Natural killer cell (primary cell): ENCODE measurements at regions not wholly inside any gene's neighbourhood (a gene's known extent, or its start where the extent isn't known, plus 50 kb on each side); places are given as distances from the start of the nearest gene placed in this dataset.

Source experiments
- ATAC-seq, 3 donors: fragments of 150-1000 bp in 2 of 3; fragments of 200-7000 bp in 1 of 3; cut with Tn5 transposase; 1 replicate in 1 of 3; 2 replicates in 2 of 3; pipeline ENCODE4 v1.10.0; 2021; ENCODE audit warnings: mild to moderate bottlenecking in 2 of 3, moderate library complexity in 2 of 3
- DNase-seq, 2 donors: peaks; one replicate each; pipeline versions ENCODE4 v3.0.0 to v3.0.0-alpha.2; 2013 to 2021; ENCODE audit warnings: mixed read lengths in 1 of 2
- H3K27ac ChIP-seq: one replicate; pipeline ENCODE4 v1.5.1; 2013; ENCODE audit warnings: mild to moderate bottlenecking, low read length
- H3K27me3 ChIP-seq: one replicate; pipeline ENCODE4 v1.6.1; 2013; ENCODE audit warnings: low read length; ENCODE audit not compliant: control insufficient read depth, insufficient read depth
- H3K36me3 ChIP-seq: one replicate; pipeline ENCODE4 v1.6.1; 2013; ENCODE audit warnings: low read length; ENCODE audit not compliant: control insufficient read depth, insufficient read depth
- H3K4me1 ChIP-seq: one replicate; pipeline ENCODE4 v1.6.1; 2013; ENCODE audit warnings: low read length; ENCODE audit not compliant: control insufficient read depth, insufficient read depth
- H3K4me3 ChIP-seq: one replicate; pipeline ENCODE4 v1.5.1; 2013; ENCODE audit warnings: low read length
- H3K9me3 ChIP-seq: one replicate; pipeline ENCODE4 v1.6.1; 2013; ENCODE audit warnings: low read length; ENCODE audit not compliant: control insufficient read depth, insufficient read depth
- H3K27ac Mint-ChIP-seq, 2 donors: one replicate each; pipeline ENCODE4 v1.8.0; 2022; ENCODE audit warnings: mild to moderate bottlenecking in 2 of 2, mixed read lengths in 2 of 2, moderate library complexity in 1 of 2
- H3K27me3 Mint-ChIP-seq, 2 donors: one replicate each; pipeline ENCODE4 v1.8.0; 2022; ENCODE audit warnings: low read depth in 2 of 2, mixed read lengths in 2 of 2
- H3K36me3 Mint-ChIP-seq: one replicate; pipeline ENCODE4 v1.8.0; 2022; ENCODE audit warnings: mixed read lengths
- H3K4me1 Mint-ChIP-seq, 2 donors: one replicate each; pipeline ENCODE4 v1.8.0; 2022; ENCODE audit warnings: mixed read lengths in 2 of 2
- H3K4me3 Mint-ChIP-seq: one replicate; pipeline ENCODE4 v1.8.0; 2022; ENCODE audit warnings: mild to moderate bottlenecking, moderate library complexity, mixed read lengths
- H3K9me3 Mint-ChIP-seq, 2 donors: one replicate each; pipeline ENCODE4 v1.8.0; 2022; ENCODE audit warnings: mixed read lengths in 2 of 2
- WGBS: methylation state at CpG from one replicate; pipeline ENCODE4 v1.1.7; 2013; ENCODE audit warnings: missing lambda C conversion rate; ENCODE audit not compliant: insufficient coverage; 5-methylcytosine and 5-hydroxymethylcytosine counted together
- intact Hi-C: fragments of 100-400 bp; cut with micrococcal nuclease; formaldehyde crosslinking; loops from one replicate; pipeline ENCODE4 v1.14.2; 2022
- TF ChIP-seq, protein P1 (sequence below): fragments of 200-600 bp; IDR thresholded peaks from one replicate; pipeline ENCODE4 v1.8.0; 2022; ENCODE audit warnings: antibody characterized with exemption

DNA sequence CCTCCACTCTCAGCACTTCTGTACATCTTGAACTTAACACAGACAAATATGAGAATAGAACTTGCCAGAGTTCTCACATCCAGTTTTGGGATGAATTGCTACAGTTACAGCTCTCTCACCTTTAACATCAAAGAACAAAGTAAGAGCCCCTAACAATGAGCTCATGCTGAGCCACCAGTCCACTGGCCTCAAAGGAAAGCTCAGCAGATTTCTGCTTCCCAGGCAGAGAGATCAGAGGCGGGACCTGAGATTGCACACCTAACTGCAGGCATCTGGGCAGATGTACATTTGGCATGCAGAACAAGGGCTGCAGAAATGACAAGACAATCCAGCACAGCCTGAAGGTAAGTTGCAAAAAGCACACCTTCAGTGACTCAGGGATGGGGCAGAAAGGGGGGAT lies 300.9 kb downstream of the MRPS30 start:
- TF ChIP-seq, protein P1, sequence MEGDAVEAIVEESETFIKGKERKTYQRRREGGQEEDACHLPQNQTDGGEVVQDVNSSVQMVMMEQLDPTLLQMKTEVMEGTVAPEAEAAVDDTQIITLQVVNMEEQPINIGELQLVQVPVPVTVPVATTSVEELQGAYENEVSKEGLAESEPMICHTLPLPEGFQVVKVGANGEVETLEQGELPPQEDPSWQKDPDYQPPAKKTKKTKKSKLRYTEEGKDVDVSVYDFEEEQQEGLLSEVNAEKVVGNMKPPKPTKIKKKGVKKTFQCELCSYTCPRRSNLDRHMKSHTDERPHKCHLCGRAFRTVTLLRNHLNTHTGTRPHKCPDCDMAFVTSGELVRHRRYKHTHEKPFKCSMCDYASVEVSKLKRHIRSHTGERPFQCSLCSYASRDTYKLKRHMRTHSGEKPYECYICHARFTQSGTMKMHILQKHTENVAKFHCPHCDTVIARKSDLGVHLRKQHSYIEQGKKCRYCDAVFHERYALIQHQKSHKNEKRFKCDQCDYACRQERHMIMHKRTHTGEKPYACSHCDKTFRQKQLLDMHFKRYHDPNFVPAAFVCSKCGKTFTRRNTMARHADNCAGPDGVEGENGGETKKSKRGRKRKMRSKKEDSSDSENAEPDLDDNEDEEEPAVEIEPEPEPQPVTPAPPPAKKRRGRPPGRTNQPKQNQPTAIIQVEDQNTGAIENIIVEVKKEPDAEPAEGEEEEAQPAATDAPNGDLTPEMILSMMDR = no peak
- WGBS = 75% methylated on average over 1 of the region's 1 CpG
- no peak overlapping the region for H3K4me3 ChIP-seq
- H3K36me3 ChIP-seq = no peaks in the 10 kb centered on the region
- no peak overlapping the region for H3K27ac ChIP-seq
- H3K4me1 Mint-ChIP-seq = no peaks in the 10 kb centered on the region
- H3K27me3 ChIP-seq = no peaks in the 10 kb centered on the region
- no peaks in the 10 kb centered on the region for H3K4me1 ChIP-seq
- peaks cover 16% of the 10 kb centered on the region for H3K36me3 Mint-ChIP-seq
- no peak for DNase-seq
- no peak for ATAC-seq
- H3K4me3 Mint-ChIP-seq = no peak overlapping the region
- H3K9me3 ChIP-seq = peaks cover 3% of the 10 kb centered on the region
- H3K27ac Mint-ChIP-seq = no peak overlapping the region
- intact Hi-C loops = no loop called here
- H3K9me3 Mint-ChIP-seq = peaks cover 10 to 25% of the 10 kb centered on the region in 2 donors
- H3K27me3 Mint-ChIP-seq = no peaks in the 10 kb centered on the region

DNA sequence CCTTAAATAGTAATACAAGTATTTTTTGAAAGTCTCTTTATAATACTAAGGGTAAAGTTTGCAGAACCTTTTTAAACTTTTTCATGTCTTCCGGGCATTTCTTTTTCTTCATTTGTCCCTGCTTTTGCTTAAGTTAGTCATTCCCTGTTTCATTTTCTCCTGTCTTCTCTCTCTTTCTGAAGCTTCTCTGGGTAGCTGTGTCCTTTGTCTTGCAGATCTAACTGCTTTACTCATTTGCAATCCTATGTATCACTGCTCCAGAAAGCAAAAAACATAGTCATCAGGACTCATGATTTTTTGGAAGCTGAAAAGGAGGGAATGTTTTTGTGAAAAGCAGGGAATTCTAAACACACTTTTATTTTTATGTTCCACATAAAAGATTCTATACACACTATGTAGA lies 301.7 kb downstream of the MRPS30 start:
- no peak overlapping the region for H3K4me3 Mint-ChIP-seq
- H3K27me3 Mint-ChIP-seq = no peaks in the 10 kb centered on the region
- H3K27ac Mint-ChIP-seq = no peak overlapping the region
- H3K9me3 Mint-ChIP-seq = peaks cover 10 to 26% of the 10 kb centered on the region in 2 donors
- TF ChIP-seq, protein P1 = no peak
- WGBS = 94% methylated on average over 1 of the region's 1 CpG
- Histone ChIP-seq H3K27ac (no peak overlapping the region), H3K36me3 (no peaks in the 10 kb centered on the region), H3K4me1 (no peaks in the 10 kb centered on the region), H3K27me3 (no peaks in the 10 kb centered on the region), H3K9me3 (peaks cover 3% of the 10 kb centered on the region), H3K4me3 (no peak overlapping the region)
- ATAC-seq (no peak), DNase-seq (no peak)
- no peaks in the 10 kb centered on the region for H3K4me1 Mint-ChIP-seq
- intact Hi-C loops = no loop called here
- H3K36me3 Mint-ChIP-seq = peaks cover 12% of the 10 kb centered on the region

DNA sequence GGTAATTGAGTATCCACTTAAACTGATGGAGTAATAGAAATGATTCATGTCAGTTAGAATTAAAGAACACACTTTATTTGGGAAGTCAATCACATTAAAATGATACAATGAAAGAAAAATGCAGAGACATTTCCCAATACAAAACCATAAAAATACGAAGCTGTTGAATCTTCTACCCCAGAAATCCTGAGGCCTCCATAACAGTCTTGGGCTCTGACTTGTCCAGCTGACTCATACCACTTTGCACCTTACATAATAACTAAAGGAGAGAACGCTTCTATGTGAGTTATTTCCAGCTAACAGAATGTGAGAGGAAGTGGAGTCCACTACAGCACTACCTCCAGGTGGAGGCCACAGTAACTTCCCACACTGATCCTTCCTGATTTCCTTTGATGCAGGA lies 305.0 kb downstream of the MRPS30 start:
- peaks cover 14% of the 10 kb centered on the region for H3K36me3 Mint-ChIP-seq

DNA sequence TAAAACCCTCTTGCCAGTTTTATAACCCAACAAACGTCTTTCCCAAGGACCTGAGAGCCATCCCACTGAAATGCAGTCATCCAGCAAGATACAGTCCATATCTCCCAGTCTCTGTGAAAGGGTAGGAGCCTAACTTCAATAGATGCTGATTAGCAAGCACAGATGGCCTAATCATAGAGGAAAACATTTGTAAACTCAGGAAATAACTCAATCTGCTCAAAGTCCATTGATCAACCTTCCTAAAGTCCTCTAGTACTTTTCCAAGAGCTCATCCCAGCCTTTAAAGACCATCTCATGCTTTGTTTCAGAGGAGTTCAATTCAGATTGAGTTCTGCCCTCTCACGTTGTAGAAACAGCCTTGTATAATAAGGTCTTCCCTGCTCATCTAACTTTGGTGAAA lies 324.2 kb downstream of the MRPS30 start:
- intact Hi-C loops = no loop called here
- 49% methylated on average over 2 of the region's 2 CpGs for WGBS
- DNase-seq (no peak), ATAC-seq (no peak)
- Histone ChIP-seq H3K4me1 (no peaks in the 10 kb centered on the region), H3K36me3 (no peaks in the 10 kb centered on the region), H3K27me3 (no peaks in the 10 kb centered on the region), H3K27ac (no peak overlapping the region), H3K4me3 (no peak overlapping the region), H3K9me3 (no peaks in the 10 kb centered on the region)
- H3K36me3 Mint-ChIP-seq = peaks cover 6% of the 10 kb centered on the region
- H3K4me3 Mint-ChIP-seq = no peak overlapping the region
- H3K27ac Mint-ChIP-seq = no peak overlapping the region
- no peaks in the 10 kb centered on the region for H3K4me1 Mint-ChIP-seq
- peaks cover 16 to 17% of the 10 kb centered on the region in 2 donors for H3K9me3 Mint-ChIP-seq
- TF ChIP-seq, protein P1 = no peak
- H3K27me3 Mint-ChIP-seq = no peaks in the 10 kb centered on the region

More for the DNA sequence above, 305.0 kb downstream of the MRPS30 start:
- Histone ChIP-seq H3K36me3 (no peaks in the 10 kb centered on the region), H3K27ac (no peak overlapping the region), H3K4me3 (no peak overlapping the region), H3K9me3 (peaks cover 11% of the 10 kb centered on the region), H3K4me1 (no peaks in the 10 kb centered on the region), H3K27me3 (no peaks in the 10 kb centered on the region)
- H3K27ac Mint-ChIP-seq = no peak overlapping the region
- no peak for ATAC-seq
- intact Hi-C loops = no loop called here
- DNase-seq = no peak
- TF ChIP-seq, protein P1 = no peak
- no peak overlapping the region for H3K4me3 Mint-ChIP-seq
- no peaks in the 10 kb centered on the region for H3K27me3 Mint-ChIP-seq
- H3K9me3 Mint-ChIP-seq = peaks cover 13 to 28% of the 10 kb centered on the region in 2 donors
- no CpG with 5 or more reads among the region's 2 CpGs for WGBS
- no peaks in the 10 kb centered on the region for H3K4me1 Mint-ChIP-seq
